ENCODE measurements at regions not wholly inside any gene's neighbourhood (a gene's known extent, or its start where the extent isn't known, plus 50 kb on each side); places are given as distances from the start of the nearest gene placed in this dataset.

DNA sequence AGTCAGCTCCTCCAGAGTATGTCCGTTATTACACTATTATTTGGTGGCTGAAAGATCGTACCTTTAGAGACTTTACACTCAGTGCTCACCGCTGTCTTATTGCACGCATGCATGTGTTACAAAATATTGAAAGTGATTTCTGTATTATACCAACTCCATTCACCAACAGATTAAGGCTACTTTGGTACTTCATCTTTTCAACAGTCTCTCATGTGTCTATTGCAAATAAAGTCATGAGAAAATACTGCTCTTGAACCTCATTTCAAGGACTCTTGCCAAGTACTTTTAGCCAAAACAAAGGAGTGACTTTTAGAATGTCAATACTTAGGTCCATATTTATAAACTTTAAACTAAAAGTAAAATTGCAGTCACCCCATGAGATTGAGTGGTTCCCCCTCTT, 503.6 kb downstream of the TMEM121 start:
- Histone ChIP-seq H3K27ac (no peak overlapping the region), H3K4me3 (no peak overlapping the region), H3K27me3 (peaks cover 0 to 7% (median 6%) of the 10 kb centered on the region in 3 donors), H3K36me3 (no peaks in the 10 kb centered on the region), H3K9me3 (no peaks in the 10 kb centered on the region), H3K4me1 (no peaks in the 10 kb centered on the region)
- intact Hi-C loops (cut with DNase I; ENCODE audit: low total_unique reads), result no loop called here
- 62 to 86% (median 74%) methylated on average over 4 of the region's 4 CpGs for WGBS, 5 donors
- DNase-seq, result no peak
- TF ChIP-seq POLR2A (IDR thresholded peaks at IDR 0.05) (no peak), POLR2AphosphoS5 (IDR thresholded peaks at IDR 0.05) (no peak), CTCF (IDR thresholded peaks at IDR 0.05) (no peak), EP300 (IDR thresholded peaks at IDR 0.05) (no peak)

- TF ChIP-seq POLR2A (IDR thresholded peaks at IDR 0.05) (no peak), POLR2AphosphoS5 (IDR thresholded peaks at IDR 0.05) (no peak), CTCF (IDR thresholded peaks at IDR 0.05) (no peak), EP300 (IDR thresholded peaks at IDR 0.05) (no peak)
- H3K4me3 ChIP-seq, result no peak overlapping the region
- intact Hi-C loops (cut with DNase I; ENCODE audit: low total_unique reads), result no loop called here
- H3K27ac ChIP-seq, result no peak overlapping the region
- peaks cover 0 to 17% (median 13%) of the 10 kb centered on the region in 3 donors for H3K27me3 ChIP-seq
- no peaks in the 10 kb centered on the region for H3K36me3 ChIP-seq
- no peaks in the 10 kb centered on the region for H3K4me1 ChIP-seq
- 80 to 87% (median 86%) methylated on average over 6 of the region's 6 CpGs for WGBS, 5 donors
- no peak for DNase-seq
- no peaks in the 10 kb centered on the region for H3K9me3 ChIP-seq
Measured at GRCh38 chr14:106037380-106037779, 511.0 kb downstream of the TMEM121 start.

DNA sequence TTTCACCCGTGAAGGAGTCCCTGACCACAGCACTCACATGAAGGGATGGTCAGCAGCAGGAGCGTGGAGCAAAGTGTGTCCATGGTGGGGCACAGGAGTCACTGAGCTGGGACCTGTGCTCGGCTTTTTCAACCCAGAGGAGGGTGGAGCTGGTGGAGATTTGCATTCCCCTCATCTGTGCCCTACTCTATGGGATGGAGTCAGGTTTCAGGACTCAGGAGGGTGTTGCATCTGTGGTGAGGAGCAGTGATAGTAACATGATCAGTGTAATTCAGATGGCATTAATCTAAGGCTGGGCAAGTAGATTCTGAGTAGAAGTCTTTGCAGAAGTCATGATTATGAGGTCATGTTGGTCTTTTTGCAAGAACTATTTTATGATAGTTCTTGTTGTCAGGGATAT, 511.9 kb downstream of the TMEM121 start:
- 45 to 64% (median 50%) methylated on average over 2 to 3 of the region's 3 CpGs for WGBS, 5 donors
- no peaks in the 10 kb centered on the region for H3K9me3 ChIP-seq
- peaks cover 0 to 23% (median 6%) of the 10 kb centered on the region in 3 donors for H3K27me3 ChIP-seq
- no peak overlapping the region for H3K4me3 ChIP-seq
- no peaks in the 10 kb centered on the region for H3K36me3 ChIP-seq
- no peak for TF ChIP-seq POLR2A (IDR thresholded peaks at IDR 0.05)
- TF ChIP-seq CTCF (IDR thresholded peaks at IDR 0.05), result no peak
- no peak for TF ChIP-seq POLR2AphosphoS5 (IDR thresholded peaks at IDR 0.05)
- no peak for TF ChIP-seq EP300 (IDR thresholded peaks at IDR 0.05)
- DNase-seq, result no peak
- intact Hi-C loops (cut with DNase I; ENCODE audit: low total_unique reads), result no loop called here
- no peak overlapping the region for H3K27ac ChIP-seq
- no peaks in the 10 kb centered on the region for H3K4me1 ChIP-seq

GRCh38 chr14:106039400-106039799, 513.0 kb downstream of the TMEM121 start:
- H3K27me3 ChIP-seq, result peaks cover 0 to 30% (median 9%) of the 10 kb centered on the region in 3 donors

More at GRCh38 chr14:106039400-106039799, 513.0 kb downstream of the TMEM121 start:
- Histone ChIP-seq H3K4me1 (no peaks in the 10 kb centered on the region), H3K36me3 (no peaks in the 10 kb centered on the region), H3K4me3 (no peak overlapping the region), H3K27ac (no peak overlapping the region), H3K9me3 (no peaks in the 10 kb centered on the region)
- intact Hi-C loops (cut with DNase I; ENCODE audit: low total_unique reads), result no loop called here
- WGBS, 5 donors, result 37 to 70% (median 47%) methylated on average over 4 of the region's 4 CpGs
- DNase-seq, result peak in 1 of 2 donors; percentile 4
- TF ChIP-seq EP300 (IDR thresholded peaks at IDR 0.05) (no peak), POLR2AphosphoS5 (IDR thresholded peaks at IDR 0.05) (no peak), POLR2A (IDR thresholded peaks at IDR 0.05) (no peak), CTCF (IDR thresholded peaks at IDR 0.05) (no peak)

Data from stomach (tissue), 8 donors.